Hepatocyte (in vitro differentiated cells): ENCODE measurements at regions not wholly inside any gene's neighbourhood (a gene's known extent, or its start where the extent isn't known, plus 50 kb on each side); places are given as distances from the start of the nearest gene placed in this dataset.

Experiments used
- DNase-seq: peaks from one replicate; pipeline ENCODE4 v3.0.0-alpha.2; 2016; ENCODE audit warnings: low spot score
- H2AFZ ChIP-seq: fragments of 200-600 bp; sonication (generic); 2 replicates; pipeline ENCODE4 v1.6.0; 2016; ENCODE audit warnings: antibody characterized with exemption, mild to moderate bottlenecking
- H3K27ac ChIP-seq: fragments of 200-600 bp; sonication (generic); 2 replicates; pipeline ENCODE4 v1.5.1; 2016; ENCODE audit warnings: mild to moderate bottlenecking
- H3K27me3 ChIP-seq: fragments of 200-600 bp; sonication (generic); 2 replicates; pipeline ENCODE4 v1.6.1; 2016
- H3K36me3 ChIP-seq: fragments of 200-600 bp; sonication (generic); replicated peaks from 2 replicates; pipeline ENCODE4 v1.5.1; 2016; ENCODE audit warnings: low read depth; ENCODE audit not compliant: insufficient read depth
- H3K4me1 ChIP-seq: fragments of 200-600 bp; sonication (generic); 2 replicates; pipeline ENCODE4 v1.5.1; 2016; ENCODE audit warnings: mild to moderate bottlenecking, moderate library complexity; ENCODE audit not compliant: insufficient read depth
- H3K4me2 ChIP-seq: fragments of 200-600 bp; sonication (generic); 2 replicates; pipeline ENCODE4 v1.6.0; 2016
- H3K4me3 ChIP-seq: fragments of 200-600 bp; sonication (generic); 2 replicates; pipeline ENCODE4 v1.5.1; 2016; ENCODE audit warnings: mild to moderate bottlenecking
- H3K79me2 ChIP-seq: fragments of 200-600 bp; sonication (generic); 2 replicates; pipeline ENCODE4 v1.6.0; 2017; ENCODE audit warnings: mild to moderate bottlenecking
- H3K9me2 ChIP-seq: fragments of 200-600 bp; sonication (generic); replicated peaks from 2 replicates; pipeline ENCODE4 v1.6.0; 2017; ENCODE audit warnings: mild to moderate bottlenecking; ENCODE audit not compliant: insufficient read depth
- H3K9me3 ChIP-seq: fragments of 200-600 bp; sonication (generic); 2 replicates; pipeline ENCODE4 v1.5.1; 2016; ENCODE audit warnings: low read depth, mild to moderate bottlenecking
- H4K20me1 ChIP-seq: fragments of 200-600 bp; sonication (generic); 2 replicates; pipeline ENCODE4 v1.6.0; 2016; ENCODE audit warnings: mild to moderate bottlenecking; ENCODE audit not compliant: insufficient read depth, poor library complexity, severe bottlenecking
- CTCF ChIP-seq: fragments of 200-600 bp; sonication (generic); IDR thresholded peaks from 2 replicates; pipeline ENCODE4 v1.5.1; 2016; ENCODE audit warnings: antibody characterized with exemption, mild to moderate bottlenecking; ENCODE audit not compliant: poor library complexity
- EZH2 ChIP-seq: fragments of 200-600 bp; sonication (generic); IDR thresholded peaks from 2 replicates; pipeline ENCODE4 v1.6.1; 2016; ENCODE audit warnings: antibody characterized with exemption, mild to moderate bottlenecking, borderline replicate concordance
- EZH2phosphoT487 ChIP-seq: fragments of 200-600 bp; sonication (generic); IDR thresholded peaks from one replicate; pipeline ENCODE4 v1.6.1; 2018; ENCODE audit warnings: antibody characterized with exemption, mild to moderate bottlenecking, low read depth, moderate library complexity; ENCODE audit not compliant: unreplicated experiment, severe bottlenecking
- WGBS: methylation state at CpG from one replicate; pipeline ENCODE4 v1.1.6; 2016; ENCODE audit warnings: low lambda C conversion rate; ENCODE audit errors: missing lambda C conversion rate; 5-methylcytosine and 5-hydroxymethylcytosine counted together

GRCh38 chr2:4501525-4501924 lies 798.1 kb downstream of the DCDC2C start:
- 94% methylated on average over 4 of the region's 4 CpGs for WGBS
- H4K20me1 ChIP-seq = no peaks in the 10 kb centered on the region
- no peak overlapping the region for H3K4me2 ChIP-seq
- H3K4me1 ChIP-seq = no peaks in the 10 kb centered on the region
- no peaks in the 10 kb centered on the region for H3K9me2 ChIP-seq
- H3K9me3 ChIP-seq = no peaks in the 10 kb centered on the region
- no peak for DNase-seq
- no peak overlapping the region for H3K4me3 ChIP-seq
- H3K36me3 ChIP-seq = no peaks in the 10 kb centered on the region
- no peak overlapping the region for H2AFZ ChIP-seq
- H3K27me3 ChIP-seq = no peaks in the 10 kb centered on the region
- H3K79me2 ChIP-seq = no peaks in the 10 kb centered on the region
- TF ChIP-seq EZH2 = no peak
- no peak for TF ChIP-seq EZH2phosphoT487
- no peak for TF ChIP-seq CTCF
- no peak overlapping the region for H3K27ac ChIP-seq

GRCh38 chr2:4502230-4502843 lies 799.0 kb downstream of the DCDC2C start:
- no peak overlapping the region for H2AFZ ChIP-seq
- no peaks in the 10 kb centered on the region for H3K36me3 ChIP-seq
- no peak overlapping the region for H3K27ac ChIP-seq
- H3K4me1 ChIP-seq = no peaks in the 10 kb centered on the region
- no peaks in the 10 kb centered on the region for H3K79me2 ChIP-seq
- H3K4me2 ChIP-seq = no peak overlapping the region
- no peaks in the 10 kb centered on the region for H4K20me1 ChIP-seq
- no peak for DNase-seq
- no peaks in the 10 kb centered on the region for H3K9me2 ChIP-seq
- no peaks in the 10 kb centered on the region for H3K27me3 ChIP-seq
- no peak overlapping the region for H3K4me3 ChIP-seq
- H3K9me3 ChIP-seq = no peaks in the 10 kb centered on the region
- no peak for TF ChIP-seq EZH2phosphoT487
- no peak for TF ChIP-seq EZH2
- no peak for TF ChIP-seq CTCF
- 91% methylated on average over 3 of the region's 3 CpGs for WGBS

GRCh38 chr2:4507661-4508060 lies 804.3 kb downstream of the DCDC2C start:
- no peaks in the 10 kb centered on the region for H4K20me1 ChIP-seq
- WGBS = 72% methylated on average over 4 of the region's 4 CpGs
- no peaks in the 10 kb centered on the region for H3K9me3 ChIP-seq
- no peak for TF ChIP-seq EZH2phosphoT487
- no peak for TF ChIP-seq EZH2
- TF ChIP-seq CTCF = no peak
- no peak overlapping the region for H2AFZ ChIP-seq
- H3K4me1 ChIP-seq = no peaks in the 10 kb centered on the region
- no peak overlapping the region for H3K27ac ChIP-seq
- no peaks in the 10 kb centered on the region for H3K79me2 ChIP-seq
- no peak overlapping the region for H3K4me2 ChIP-seq
- DNase-seq = no peak
- H3K9me2 ChIP-seq = no peaks in the 10 kb centered on the region
- no peak overlapping the region for H3K4me3 ChIP-seq
- H3K36me3 ChIP-seq = no peaks in the 10 kb centered on the region
- no peaks in the 10 kb centered on the region for H3K27me3 ChIP-seq
